ENCODE measurements at regions not wholly inside any gene's neighbourhood (a gene's known extent, or its start where the extent isn't known, plus 50 kb on each side); places are given as distances from the start of the nearest gene placed in this dataset.

DNA sequence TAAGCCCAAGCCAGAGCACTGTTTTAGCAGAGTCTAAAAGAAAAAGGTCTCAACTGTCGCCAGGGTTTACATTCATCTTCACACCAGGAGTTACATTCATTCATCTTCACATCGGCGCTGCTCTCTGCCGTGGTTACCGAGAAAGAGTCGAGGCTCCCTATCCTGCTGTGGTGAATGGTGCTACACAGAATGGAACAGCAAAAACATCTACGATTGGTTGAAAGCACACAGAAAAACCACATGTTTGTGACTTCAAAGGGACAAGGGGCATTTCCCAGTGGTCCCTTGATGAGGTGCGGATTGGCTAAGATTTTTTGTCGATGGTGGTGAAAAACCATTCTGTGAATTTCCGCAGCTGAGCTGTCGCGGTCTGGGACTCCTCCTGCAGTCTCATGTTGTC is 231.1 kb downstream of the SIPA1L2 start:
- TF ChIP-seq, protein P1, sequence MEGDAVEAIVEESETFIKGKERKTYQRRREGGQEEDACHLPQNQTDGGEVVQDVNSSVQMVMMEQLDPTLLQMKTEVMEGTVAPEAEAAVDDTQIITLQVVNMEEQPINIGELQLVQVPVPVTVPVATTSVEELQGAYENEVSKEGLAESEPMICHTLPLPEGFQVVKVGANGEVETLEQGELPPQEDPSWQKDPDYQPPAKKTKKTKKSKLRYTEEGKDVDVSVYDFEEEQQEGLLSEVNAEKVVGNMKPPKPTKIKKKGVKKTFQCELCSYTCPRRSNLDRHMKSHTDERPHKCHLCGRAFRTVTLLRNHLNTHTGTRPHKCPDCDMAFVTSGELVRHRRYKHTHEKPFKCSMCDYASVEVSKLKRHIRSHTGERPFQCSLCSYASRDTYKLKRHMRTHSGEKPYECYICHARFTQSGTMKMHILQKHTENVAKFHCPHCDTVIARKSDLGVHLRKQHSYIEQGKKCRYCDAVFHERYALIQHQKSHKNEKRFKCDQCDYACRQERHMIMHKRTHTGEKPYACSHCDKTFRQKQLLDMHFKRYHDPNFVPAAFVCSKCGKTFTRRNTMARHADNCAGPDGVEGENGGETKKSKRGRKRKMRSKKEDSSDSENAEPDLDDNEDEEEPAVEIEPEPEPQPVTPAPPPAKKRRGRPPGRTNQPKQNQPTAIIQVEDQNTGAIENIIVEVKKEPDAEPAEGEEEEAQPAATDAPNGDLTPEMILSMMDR (conservative IDR thresholded peaks at IDR 0.05; ENCODE audit: low read depth, low read length) = no peak
- TF ChIP-seq EZH2phosphoT487 (IDR thresholded peaks at IDR 0.05; ENCODE audit: borderline replicate concordance, low read length) = no peak

All from PC-3 (cell line).